ENCODE measurements at regions not wholly inside any gene's neighbourhood (a gene's known extent, or its start where the extent isn't known, plus 50 kb on each side); places are given as distances from the start of the nearest gene placed in this dataset.

DNA sequence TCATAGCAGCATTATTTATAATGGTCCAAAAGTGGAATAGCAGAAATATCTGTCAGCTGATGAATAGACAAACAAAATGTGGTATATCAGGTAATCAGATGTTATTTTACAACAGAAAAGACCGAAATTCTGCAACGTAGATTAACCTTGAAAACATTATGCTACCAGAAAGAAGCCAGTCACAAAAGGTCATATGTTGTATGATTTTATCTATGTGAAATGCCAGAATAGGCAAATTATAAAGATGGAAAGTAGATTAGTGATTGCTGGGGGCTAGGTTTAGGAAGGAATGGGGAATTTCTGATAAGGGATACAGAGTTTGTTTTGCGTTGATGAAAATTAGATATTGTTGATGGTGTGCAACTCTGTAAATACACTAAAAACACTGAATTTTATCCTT, 165.0 kb upstream of the STMND1 start:
- Histone ChIP-seq H3K27me3 (ENCODE audit: insufficient read depth) (no peaks in the 10 kb centered on the region), H3K4me2 (no peak overlapping the region), H3K4me3 (no peak overlapping the region), H2AFZ (no peak overlapping the region), H3F3A (replicated peaks; ENCODE audit: low read depth) (no peaks in the 10 kb centered on the region), H3K9me2 (ENCODE audit: insufficient read depth) (no peaks in the 10 kb centered on the region), H3K79me2 (replicated peaks; ENCODE audit: insufficient read depth) (no peaks in the 10 kb centered on the region), H3K4me1 (ENCODE audit: insufficient read depth) (peaks cover 4% of the 10 kb centered on the region; the same call in 1 of the 2 replicates), H3K36me3 (ENCODE audit: insufficient read depth) (no peaks in the 10 kb centered on the region), H4K20me1 (replicated peaks; ENCODE audit: insufficient read depth) (no peaks in the 10 kb centered on the region), H3K27ac (ENCODE audit: low read depth) (no peak overlapping the region)
- Mint-ChIP-seq H3K27ac (no peak overlapping the region), H3K4me1 (peaks cover 3% of the 10 kb centered on the region), H3K36me3 (ENCODE audit: low read depth) (no peaks in the 10 kb centered on the region), H3K27me3 (ENCODE audit: insufficient read depth, low read depth, poor library complexity) (peaks cover 2% of the 10 kb centered on the region), H3K4me3 (no peak overlapping the region), H3K9me3 (no peaks in the 10 kb centered on the region)
- ATAC-seq: no peak
- no peak for DNase-seq (ENCODE audit: low spot score)
- TF ChIP-seq POLR2AphosphoS5 (IDR thresholded peaks at IDR 0.05; ENCODE audit: low read depth) (no peak), STAT1 (IDR thresholded peaks at IDR 0.05; ENCODE audit: unreplicated experiment) (no peak), EZH2phosphoT487 (IDR thresholded peaks at IDR 0.05; ENCODE audit: unreplicated experiment) (no peak), JUNB (IDR thresholded peaks at IDR 0.05; ENCODE audit: unreplicated experiment) (no peak), ETS1 (IDR thresholded peaks at IDR 0.05) (no peak), ZNF331 (CRISPR knock-in tag; IDR thresholded peaks at IDR 0.05; ENCODE audit: low read depth) (no peak), CREB1 (CRISPR knock-in tag; IDR thresholded peaks at IDR 0.05; ENCODE audit: low read depth) (no peak), REST (IDR thresholded peaks at IDR 0.05; ENCODE audit: unreplicated experiment) (no peak), NANOG (IDR thresholded peaks at IDR 0.05; ENCODE audit: borderline replicate concordance) (no peak), ZNF114 (CRISPR knock-in tag; IDR thresholded peaks at IDR 0.05) (no peak), EZH2 (IDR thresholded peaks at IDR 0.05; ENCODE audit: low read depth, unreplicated experiment) (no peak)
- TF ChIP-seq, protein P1, sequence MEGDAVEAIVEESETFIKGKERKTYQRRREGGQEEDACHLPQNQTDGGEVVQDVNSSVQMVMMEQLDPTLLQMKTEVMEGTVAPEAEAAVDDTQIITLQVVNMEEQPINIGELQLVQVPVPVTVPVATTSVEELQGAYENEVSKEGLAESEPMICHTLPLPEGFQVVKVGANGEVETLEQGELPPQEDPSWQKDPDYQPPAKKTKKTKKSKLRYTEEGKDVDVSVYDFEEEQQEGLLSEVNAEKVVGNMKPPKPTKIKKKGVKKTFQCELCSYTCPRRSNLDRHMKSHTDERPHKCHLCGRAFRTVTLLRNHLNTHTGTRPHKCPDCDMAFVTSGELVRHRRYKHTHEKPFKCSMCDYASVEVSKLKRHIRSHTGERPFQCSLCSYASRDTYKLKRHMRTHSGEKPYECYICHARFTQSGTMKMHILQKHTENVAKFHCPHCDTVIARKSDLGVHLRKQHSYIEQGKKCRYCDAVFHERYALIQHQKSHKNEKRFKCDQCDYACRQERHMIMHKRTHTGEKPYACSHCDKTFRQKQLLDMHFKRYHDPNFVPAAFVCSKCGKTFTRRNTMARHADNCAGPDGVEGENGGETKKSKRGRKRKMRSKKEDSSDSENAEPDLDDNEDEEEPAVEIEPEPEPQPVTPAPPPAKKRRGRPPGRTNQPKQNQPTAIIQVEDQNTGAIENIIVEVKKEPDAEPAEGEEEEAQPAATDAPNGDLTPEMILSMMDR (conservative IDR thresholded peaks at IDR 0.05; ENCODE audit: low read depth in 2 of 2): no peak
- TF ChIP-seq, protein P2, sequence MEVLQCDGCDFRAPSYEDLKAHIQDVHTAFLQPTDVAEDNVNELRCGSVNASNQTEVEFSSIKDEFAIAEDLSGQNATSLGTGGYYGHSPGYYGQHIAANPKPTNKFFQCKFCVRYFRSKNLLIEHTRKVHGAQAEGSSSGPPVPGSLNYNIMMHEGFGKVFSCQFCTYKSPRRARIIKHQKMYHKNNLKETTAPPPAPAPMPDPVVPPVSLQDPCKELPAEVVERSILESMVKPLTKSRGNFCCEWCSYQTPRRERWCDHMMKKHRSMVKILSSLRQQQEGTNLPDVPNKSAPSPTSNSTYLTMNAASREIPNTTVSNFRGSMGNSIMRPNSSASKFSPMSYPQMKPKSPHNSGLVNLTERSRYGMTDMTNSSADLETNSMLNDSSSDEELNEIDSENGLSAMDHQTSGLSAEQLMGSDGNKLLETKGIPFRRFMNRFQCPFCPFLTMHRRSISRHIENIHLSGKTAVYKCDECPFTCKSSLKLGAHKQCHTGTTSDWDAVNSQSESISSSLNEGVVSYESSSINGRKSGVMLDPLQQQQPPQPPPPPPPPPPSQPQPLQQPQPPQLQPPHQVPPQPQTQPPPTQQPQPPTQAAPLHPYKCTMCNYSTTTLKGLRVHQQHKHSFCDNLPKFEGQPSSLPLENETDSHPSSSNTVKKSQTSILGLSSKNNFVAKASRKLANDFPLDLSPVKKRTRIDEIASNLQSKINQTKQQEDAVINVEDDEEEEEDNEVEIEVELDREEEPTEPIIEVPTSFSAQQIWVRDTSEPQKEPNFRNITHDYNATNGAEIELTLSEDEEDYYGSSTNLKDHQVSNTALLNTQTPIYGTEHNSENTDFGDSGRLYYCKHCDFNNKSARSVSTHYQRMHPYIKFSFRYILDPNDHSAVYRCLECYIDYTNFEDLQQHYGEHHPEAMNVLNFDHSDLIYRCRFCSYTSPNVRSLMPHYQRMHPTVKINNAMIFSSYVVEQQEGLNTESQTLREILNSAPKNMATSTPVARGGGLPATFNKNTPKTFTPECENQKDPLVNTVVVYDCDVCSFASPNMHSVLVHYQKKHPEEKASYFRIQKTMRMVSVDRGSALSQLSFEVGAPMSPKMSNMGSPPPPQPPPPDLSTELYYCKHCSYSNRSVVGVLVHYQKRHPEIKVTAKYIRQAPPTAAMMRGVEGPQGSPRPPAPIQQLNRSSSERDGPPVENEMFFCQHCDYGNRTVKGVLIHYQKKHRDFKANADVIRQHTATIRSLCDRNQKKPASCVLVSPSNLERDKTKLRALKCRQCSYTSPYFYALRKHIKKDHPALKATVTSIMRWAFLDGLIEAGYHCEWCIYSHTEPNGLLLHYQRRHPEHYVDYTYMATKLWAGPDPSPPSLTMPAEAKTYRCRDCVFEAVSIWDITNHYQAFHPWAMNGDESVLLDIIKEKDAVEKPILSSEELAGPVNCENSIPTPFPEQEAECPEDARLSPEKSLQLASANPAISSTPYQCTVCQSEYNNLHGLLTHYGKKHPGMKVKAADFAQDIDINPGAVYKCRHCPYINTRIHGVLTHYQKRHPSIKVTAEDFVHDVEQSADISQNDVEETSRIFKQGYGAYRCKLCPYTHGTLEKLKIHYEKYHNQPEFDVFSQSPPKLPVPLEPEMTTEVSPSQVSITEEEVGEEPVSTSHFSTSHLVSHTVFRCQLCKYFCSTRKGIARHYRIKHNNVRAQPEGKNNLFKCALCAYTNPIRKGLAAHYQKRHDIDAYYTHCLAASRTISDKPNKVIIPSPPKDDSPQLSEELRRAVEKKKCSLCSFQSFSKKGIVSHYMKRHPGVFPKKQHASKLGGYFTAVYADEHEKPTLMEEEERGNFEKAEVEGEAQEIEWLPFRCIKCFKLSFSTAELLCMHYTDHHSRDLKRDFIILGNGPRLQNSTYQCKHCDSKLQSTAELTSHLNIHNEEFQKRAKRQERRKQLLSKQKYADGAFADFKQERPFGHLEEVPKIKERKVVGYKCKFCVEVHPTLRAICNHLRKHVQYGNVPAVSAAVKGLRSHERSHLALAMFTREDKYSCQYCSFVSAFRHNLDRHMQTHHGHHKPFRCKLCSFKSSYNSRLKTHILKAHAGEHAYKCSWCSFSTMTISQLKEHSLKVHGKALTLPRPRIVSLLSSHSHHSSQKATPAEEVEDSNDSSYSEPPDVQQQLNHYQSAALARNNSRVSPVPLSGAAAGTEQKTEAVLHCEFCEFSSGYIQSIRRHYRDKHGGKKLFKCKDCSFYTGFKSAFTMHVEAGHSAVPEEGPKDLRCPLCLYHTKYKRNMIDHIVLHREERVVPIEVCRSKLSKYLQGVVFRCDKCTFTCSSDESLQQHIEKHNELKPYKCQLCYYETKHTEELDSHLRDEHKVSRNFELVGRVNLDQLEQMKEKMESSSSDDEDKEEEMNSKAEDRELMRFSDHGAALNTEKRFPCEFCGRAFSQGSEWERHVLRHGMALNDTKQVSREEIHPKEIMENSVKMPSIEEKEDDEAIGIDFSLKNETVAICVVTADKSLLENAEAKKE (CRISPR knock-in tag; IDR thresholded peaks at IDR 0.05): no peak

Measured in GM23338 (cell line).